Loucy (cell line): ENCODE measurements at regions not wholly inside any gene's neighbourhood (a gene's known extent, or its start where the extent isn't known, plus 50 kb on each side); places are given as distances from the start of the nearest gene placed in this dataset.

Source experiments
- H2AFZ ChIP-seq: fragments of 200-600 bp; sonication (generic); 2 replicates; pipeline ENCODE4 v1.6.0; 2016; ENCODE audit warnings: antibody characterized with exemption, mild to moderate bottlenecking, low read length, moderate library complexity
- H3F3A ChIP-seq: fragments of 200-600 bp; 2 replicates; pipeline ENCODE4 v1.6.0; 2016; ENCODE audit warnings: antibody characterized with exemption, low read depth, mild to moderate bottlenecking
- H3K27me3 ChIP-seq: fragments of 200-600 bp; sonication (generic); 2 replicates; pipeline ENCODE4 v1.6.1; 2014; ENCODE audit warnings: low read length, mild to moderate bottlenecking; ENCODE audit not compliant: insufficient read depth, poor library complexity, severe bottlenecking
- H3K36me3 ChIP-seq: fragments of 200-600 bp; sonication (generic); 2 replicates; pipeline ENCODE4 v1.6.1; 2016; ENCODE audit warnings: low read length; ENCODE audit not compliant: insufficient read depth
- H3K4me1 ChIP-seq: fragments of 200-600 bp; sonication (generic); 2 replicates; pipeline ENCODE4 v1.5.1; 2014; ENCODE audit warnings: low read length, mild to moderate bottlenecking; ENCODE audit not compliant: insufficient read depth, poor library complexity, severe bottlenecking
- H3K4me2 ChIP-seq: fragments of 200-600 bp; sonication (generic); 2 replicates; pipeline ENCODE4 v1.6.0; 2014; ENCODE audit warnings: antibody characterized with exemption, low read length, low read depth, mild to moderate bottlenecking; ENCODE audit not compliant: poor library complexity, severe bottlenecking
- H3K4me3 ChIP-seq: fragments of 200-600 bp; sonication (generic); 2 replicates; pipeline ENCODE4 v1.5.1; 2014; ENCODE audit warnings: low read length, mild to moderate bottlenecking, mixed read lengths; ENCODE audit not compliant: poor library complexity, severe bottlenecking
- H3K79me2 ChIP-seq: fragments of 200-600 bp; sonication (generic); 2 replicates; pipeline ENCODE4 v1.6.1; 2014; ENCODE audit warnings: low read length; ENCODE audit not compliant: insufficient read depth
- H3K9ac ChIP-seq: fragments of 200-600 bp; sonication (generic); 2 replicates; pipeline ENCODE4 v1.6.0; 2014; ENCODE audit warnings: mild to moderate bottlenecking, low read depth, low read length, moderate library complexity; ENCODE audit not compliant: poor library complexity, severe bottlenecking
- H3K9me2 ChIP-seq: fragments of 200-600 bp; sonication (generic); replicated peaks from 2 replicates; pipeline ENCODE4 v1.6.1; 2016; ENCODE audit warnings: low read depth, low read length, mixed read lengths
- H3K9me3 ChIP-seq: fragments of 200-600 bp; sonication (generic); 2 replicates; pipeline ENCODE4 v1.6.1; 2014; ENCODE audit warnings: mild to moderate bottlenecking, antibody characterized with exemption, low read length, low read depth; ENCODE audit not compliant: insufficient read depth
- H4K20me1 ChIP-seq: fragments of 200-600 bp; sonication (generic); 2 replicates; pipeline ENCODE4 v1.6.0; 2014; ENCODE audit warnings: antibody characterized with exemption, low read length, mild to moderate bottlenecking; ENCODE audit not compliant: insufficient read depth, poor library complexity, severe bottlenecking
- CTCF ChIP-seq: fragments of 200-600 bp; sonication (generic); conservative IDR thresholded peaks from 2 replicates; pipeline ENCODE4 v1.5.1; 2014; ENCODE audit warnings: mild to moderate bottlenecking, antibody characterized with exemption, low read length
- EZH2phosphoT487 ChIP-seq: fragments of 200-600 bp; IDR thresholded peaks from 2 replicates; pipeline ENCODE4 v1.6.1; 2018; ENCODE audit warnings: antibody characterized with exemption, mild to moderate bottlenecking, moderate library complexity, borderline replicate concordance

GRCh38 chr3:25910997-25911396 is 121.1 kb downstream of the OXSM start:
- no peaks in the 10 kb centered on the region for H3K9me2 ChIP-seq
- H3K4me3 ChIP-seq = no peak overlapping the region
- H3K9me3 ChIP-seq = no peaks in the 10 kb centered on the region
- no peaks in the 10 kb centered on the region for H3F3A ChIP-seq
- no peaks in the 10 kb centered on the region for H3K27me3 ChIP-seq
- H3K9ac ChIP-seq = no peak overlapping the region
- H3K4me2 ChIP-seq = no peak overlapping the region
- no peaks in the 10 kb centered on the region for H4K20me1 ChIP-seq
- H3K36me3 ChIP-seq = no peaks in the 10 kb centered on the region
- peaks cover 13% of the 10 kb centered on the region for H3K4me1 ChIP-seq
- no peaks in the 10 kb centered on the region for H3K79me2 ChIP-seq
- TF ChIP-seq EZH2phosphoT487 (no peak), CTCF (peak; percentile 87)
- H2AFZ ChIP-seq = no peak overlapping the region

GRCh38 chr3:25911525-25912295 is 121.8 kb downstream of the OXSM start:
- Histone ChIP-seq H3K79me2 (no peaks in the 10 kb centered on the region), H3K9me2 (no peaks in the 10 kb centered on the region), H3K9me3 (no peaks in the 10 kb centered on the region), H3F3A (no peaks in the 10 kb centered on the region), H4K20me1 (no peaks in the 10 kb centered on the region), H3K4me2 (no peak overlapping the region), H3K9ac (no peak overlapping the region), H2AFZ (peak overlapping the region; percentile 9), H3K36me3 (no peaks in the 10 kb centered on the region), H3K4me3 (no peak overlapping the region), H3K4me1 (peaks cover 13% of the 10 kb centered on the region), H3K27me3 (no peaks in the 10 kb centered on the region)
- TF ChIP-seq CTCF (no peak), EZH2phosphoT487 (no peak)

GRCh38 chr3:25913179-25913578 is 123.3 kb downstream of the OXSM start:
- Histone ChIP-seq H3K9me3 (no peaks in the 10 kb centered on the region), H3K9me2 (no peaks in the 10 kb centered on the region), H3K9ac (no peak overlapping the region), H3K27me3 (no peaks in the 10 kb centered on the region), H3K4me1 (peaks cover 13% of the 10 kb centered on the region), H3K4me2 (no peak overlapping the region), H3F3A (no peaks in the 10 kb centered on the region), H3K4me3 (no peak overlapping the region), H2AFZ (no peak overlapping the region), H4K20me1 (no peaks in the 10 kb centered on the region), H3K79me2 (no peaks in the 10 kb centered on the region), H3K36me3 (no peaks in the 10 kb centered on the region)
- TF ChIP-seq EZH2phosphoT487 (no peak), CTCF (no peak)
